Mammary epithelial cell (primary cell): ENCODE measurements at regions not wholly inside any gene's neighbourhood (a gene's known extent, or its start where the extent isn't known, plus 50 kb on each side); places are given as distances from the start of the nearest gene placed in this dataset.

Experiments used
- EZH2 ChIP-seq: IDR thresholded peaks from 2 replicates; pipeline ENCODE4 v1.6.1; 2012; ENCODE audit warnings: low read length, inconsistent platforms, borderline replicate concordance
- TF ChIP-seq, protein P1 (sequence below), 2 donors: IDR thresholded peaks in 1 of 2; conservative IDR thresholded peaks in 1 of 2; 2 replicates each; pipeline ENCODE4 v1.5.1; 2011 to 2012; ENCODE audit warnings: inconsistent platforms in 2 of 2, low read length in 2 of 2, mild to moderate bottlenecking in 2 of 2, control low read depth in 1 of 2, low read depth in 1 of 2; ENCODE audit not compliant: insufficient read depth in 1 of 2; ENCODE audit errors: extremely low read depth in 1 of 2

DNA sequence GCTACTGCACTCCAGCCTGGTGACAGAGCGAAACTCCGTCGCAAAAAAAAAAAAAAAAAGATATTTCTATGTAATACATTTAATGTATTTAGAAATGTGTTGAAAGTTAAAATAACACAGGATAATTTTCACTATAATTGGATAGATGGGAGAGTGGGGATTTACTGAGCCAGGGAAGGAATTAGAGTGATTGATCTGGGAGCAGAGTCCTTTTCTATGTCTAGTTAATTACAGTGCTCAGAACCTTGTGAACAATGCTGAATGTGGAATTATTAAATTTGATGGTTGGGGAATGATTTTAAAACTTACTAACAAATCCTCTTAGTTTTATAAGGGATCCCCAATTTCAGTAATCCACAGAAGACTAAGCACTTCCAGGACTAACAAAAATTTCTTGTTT, 239.7 kb downstream of the CSNK1G3 start:
- TF ChIP-seq, protein P1, sequence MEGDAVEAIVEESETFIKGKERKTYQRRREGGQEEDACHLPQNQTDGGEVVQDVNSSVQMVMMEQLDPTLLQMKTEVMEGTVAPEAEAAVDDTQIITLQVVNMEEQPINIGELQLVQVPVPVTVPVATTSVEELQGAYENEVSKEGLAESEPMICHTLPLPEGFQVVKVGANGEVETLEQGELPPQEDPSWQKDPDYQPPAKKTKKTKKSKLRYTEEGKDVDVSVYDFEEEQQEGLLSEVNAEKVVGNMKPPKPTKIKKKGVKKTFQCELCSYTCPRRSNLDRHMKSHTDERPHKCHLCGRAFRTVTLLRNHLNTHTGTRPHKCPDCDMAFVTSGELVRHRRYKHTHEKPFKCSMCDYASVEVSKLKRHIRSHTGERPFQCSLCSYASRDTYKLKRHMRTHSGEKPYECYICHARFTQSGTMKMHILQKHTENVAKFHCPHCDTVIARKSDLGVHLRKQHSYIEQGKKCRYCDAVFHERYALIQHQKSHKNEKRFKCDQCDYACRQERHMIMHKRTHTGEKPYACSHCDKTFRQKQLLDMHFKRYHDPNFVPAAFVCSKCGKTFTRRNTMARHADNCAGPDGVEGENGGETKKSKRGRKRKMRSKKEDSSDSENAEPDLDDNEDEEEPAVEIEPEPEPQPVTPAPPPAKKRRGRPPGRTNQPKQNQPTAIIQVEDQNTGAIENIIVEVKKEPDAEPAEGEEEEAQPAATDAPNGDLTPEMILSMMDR (conservative IDR thresholded peaks at IDR 0.05 in 1 of 2, IDR thresholded peaks at IDR 0.05 in 1 of 2; ENCODE audit: extremely low read depth in 1 of 2, insufficient read depth in 1 of 2, low read depth in 1 of 2, low read length in 2 of 2): no peak
- no peak for TF ChIP-seq EZH2
